ENCODE measurements at regions not wholly inside any gene's neighbourhood (a gene's known extent, or its start where the extent isn't known, plus 50 kb on each side); places are given as distances from the start of the nearest gene placed in this dataset.

DNA sequence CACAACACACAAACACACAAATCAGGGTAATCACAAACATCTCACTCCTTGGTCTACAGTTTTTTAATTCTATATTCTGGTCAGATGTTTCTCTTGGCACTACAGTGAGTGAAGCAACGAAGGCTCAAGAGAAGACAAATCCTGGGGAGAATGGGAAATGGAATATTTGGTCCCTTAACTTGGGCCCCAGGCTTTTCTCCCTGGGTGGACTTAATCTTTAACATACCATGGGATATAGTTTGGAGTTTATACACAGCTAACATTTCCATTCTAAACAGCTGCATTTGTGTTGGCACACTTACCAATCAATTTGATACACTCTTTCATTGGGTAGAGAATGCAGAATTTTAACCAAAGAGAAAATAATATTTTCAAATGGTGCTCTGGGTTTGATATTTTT is 1132.6 kb upstream of the SLC10A2 start:
- TF ChIP-seq GATA3 (IDR thresholded peaks at IDR 0.05; ENCODE audit: low read depth, low read length) (no peak), GATA2 (IDR thresholded peaks at IDR 0.05; ENCODE audit: low read depth, low read length) (no peak)

Measured in SH-SY5Y (cell line).